ENCODE measurements at regions not wholly inside any gene's neighbourhood (a gene's known extent, or its start where the extent isn't known, plus 50 kb on each side); places are given as distances from the start of the nearest gene placed in this dataset.
"Not testable (repeated sequence)": the region's sequence is repeated elsewhere in the genome, so short reads cannot be mapped to it uniquely, and the experiment has no call there.

- intact Hi-C loops (cut with DNase I): no loop called here
- 82 to 92% methylated on average over 5 to 7 of the region's 12 CpGs for WGBS, 2 donors
- no peaks in the 10 kb centered on the region for H3K36me3 ChIP-seq
- H3K4me1 ChIP-seq: no peaks in the 10 kb centered on the region
- no peak overlapping the region for H3K4me3 ChIP-seq (replicated peaks in 1 of 3)
- no peaks in the 10 kb centered on the region for H3K27me3 ChIP-seq
- TF ChIP-seq POLR2A (IDR thresholded peaks at IDR 0.05) (no peak), CTCF (IDR thresholded peaks at IDR 0.05) (no peak)
- no peak for DNase-seq
- H3K9me3 ChIP-seq: no peaks in the 10 kb centered on the region
- H3K27ac ChIP-seq: no peak overlapping the region
These were observed 277.9 kb upstream of the HS6ST1 start for GRCh38 chr2:128596396-128597120.

GRCh38 chr2:128597121-128597762 lies 278.6 kb upstream of the HS6ST1 start:
- H3K27me3 ChIP-seq: no peaks in the 10 kb centered on the region
- TF ChIP-seq POLR2A (IDR thresholded peaks at IDR 0.05) (no peak), CTCF (IDR thresholded peaks at IDR 0.05) (no peak)
- H3K4me3 ChIP-seq (replicated peaks in 1 of 3): no peak overlapping the region
- no peaks in the 10 kb centered on the region for H3K4me1 ChIP-seq
- H3K36me3 ChIP-seq: no peaks in the 10 kb centered on the region
- intact Hi-C loops (cut with DNase I): no loop called here
- no peak for DNase-seq
- no peaks in the 10 kb centered on the region for H3K9me3 ChIP-seq
- WGBS, 2 donors: 81 to 86% methylated on average over 7 to 9 of the region's 9 CpGs
- no peak overlapping the region for H3K27ac ChIP-seq

- intact Hi-C loops (cut with DNase I); H3K4me1 ChIP-seq; H3K36me3 ChIP-seq; H3K4me3 ChIP-seq (replicated peaks in 1 of 3); H3K27me3 ChIP-seq; H3K9me3 ChIP-seq; DNase-seq; H3K27ac ChIP-seq: not testable (repeated sequence)
- whole genome bisulfite sequencing, 2 donors: 95% methylated on average over 1 of the region's 1 CpG
These were observed 279.6 kb upstream of the HS6ST1 start for GRCh38 chr2:128598260-128598659.

GRCh38 chr2:128598862-128599441 lies 280.3 kb upstream of the HS6ST1 start:
- intact Hi-C loops (cut with DNase I): no loop called here
- no peaks in the 10 kb centered on the region for H3K27me3 ChIP-seq
- H3K27ac ChIP-seq: no peak overlapping the region
- DNase-seq: no peak
- H3K36me3 ChIP-seq: no peaks in the 10 kb centered on the region
- WGBS, 2 donors: 94 to 98% methylated on average over 4 of the region's 4 CpGs
- H3K9me3 ChIP-seq: no peaks in the 10 kb centered on the region
- H3K4me3 ChIP-seq (replicated peaks in 1 of 3): no peak overlapping the region
- H3K4me1 ChIP-seq: no peaks in the 10 kb centered on the region
- no peak for TF ChIP-seq POLR2A (IDR thresholded peaks at IDR 0.05)
- no peak for TF ChIP-seq CTCF (IDR thresholded peaks at IDR 0.05)

GRCh38 chr2:128599700-128600099 lies 281.0 kb upstream of the HS6ST1 start:
- Histone ChIP-seq H3K4me1 (no peaks in the 10 kb centered on the region), H3K36me3 (no peaks in the 10 kb centered on the region), H3K27me3 (no peaks in the 10 kb centered on the region), H3K4me3 (replicated peaks in 1 of 3) (no peak overlapping the region), H3K27ac (no peak overlapping the region), H3K9me3 (no peaks in the 10 kb centered on the region)
- TF ChIP-seq POLR2A (IDR thresholded peaks at IDR 0.05) (no peak), CTCF (IDR thresholded peaks at IDR 0.05) (no peak)
- DNase-seq: no peak
- intact Hi-C loops (cut with DNase I): loop anchor here (10.0 kb wide), 1 partner anchor 275 kb away; no protein-coding TSS in a partner anchor
- 92 to 100% methylated on average over 2 to 8 of the region's 8 CpGs for WGBS, 2 donors

Data from thyroid gland (tissue), 4 donors.